ENCODE measurements at regions not wholly inside any gene's neighbourhood (a gene's known extent, or its start where the extent isn't known, plus 50 kb on each side); places are given as distances from the start of the nearest gene placed in this dataset.

- Histone ChIP-seq H3K27me3 (ENCODE audit: control insufficient read depth, insufficient read depth, low read length) (no peaks in the 10 kb centered on the region), H3K36me3 (ENCODE audit: control insufficient read depth, insufficient read depth, low read length) (no peaks in the 10 kb centered on the region), H3K27ac (ENCODE audit: low read depth, low read length) (no peak overlapping the region), H3K4me1 (ENCODE audit: control insufficient read depth, insufficient read depth, low read length) (no peaks in the 10 kb centered on the region), H3K4me3 (ENCODE audit: low read depth, low read length) (no peak overlapping the region), H3K9me3 (ENCODE audit: control insufficient read depth, insufficient read depth, low read length) (no peaks in the 10 kb centered on the region)
- DNase-seq (ENCODE audit: low read depth in 4 of 6, low spot score in 6 of 6), result no peak
Measured at GRCh38 chr5:63346451-63346850, 615.8 kb downstream of the HTR1A start.

- no peak for DNase-seq (ENCODE audit: low read depth in 4 of 6, low spot score in 6 of 6)
- no peak overlapping the region for H3K4me3 ChIP-seq (ENCODE audit: low read depth, low read length)
- no peaks in the 10 kb centered on the region for H3K9me3 ChIP-seq (ENCODE audit: control insufficient read depth, insufficient read depth, low read length)
- WGBS (ENCODE audit: insufficient coverage), result no CpG with 5 or more reads among the region's 2 CpGs
- no peaks in the 10 kb centered on the region for H3K4me1 ChIP-seq (ENCODE audit: control insufficient read depth, insufficient read depth, low read length)
- H3K27ac ChIP-seq (ENCODE audit: low read depth, low read length), result no peak overlapping the region
- no peaks in the 10 kb centered on the region for H3K36me3 ChIP-seq (ENCODE audit: control insufficient read depth, insufficient read depth, low read length)
- H3K27me3 ChIP-seq (ENCODE audit: control insufficient read depth, insufficient read depth, low read length), result no peaks in the 10 kb centered on the region
Measured at GRCh38 chr5:63341442-63341841, 620.8 kb downstream of the HTR1A start.

GRCh38 chr5:63323926-63324325 lies 638.3 kb downstream of the HTR1A start:
- no peak overlapping the region for H3K4me3 ChIP-seq (ENCODE audit: low read depth, low read length)
- no peak for DNase-seq (ENCODE audit: low read depth in 4 of 6, low spot score in 6 of 6)
- no peaks in the 10 kb centered on the region for H3K27me3 ChIP-seq (ENCODE audit: control insufficient read depth, insufficient read depth, low read length)
- H3K4me1 ChIP-seq (ENCODE audit: control insufficient read depth, insufficient read depth, low read length), result no peaks in the 10 kb centered on the region
- 40% methylated on average over 1 of the region's 1 CpG for WGBS (ENCODE audit: insufficient coverage)
- H3K27ac ChIP-seq (ENCODE audit: low read depth, low read length), result no peak overlapping the region
- H3K9me3 ChIP-seq (ENCODE audit: control insufficient read depth, insufficient read depth, low read length), result no peaks in the 10 kb centered on the region
- no peaks in the 10 kb centered on the region for H3K36me3 ChIP-seq (ENCODE audit: control insufficient read depth, insufficient read depth, low read length)

GRCh38 chr5:63314551-63314950 lies 647.7 kb downstream of the HTR1A start:
- Histone ChIP-seq H3K27ac (ENCODE audit: low read depth, low read length) (no peak overlapping the region), H3K9me3 (ENCODE audit: control insufficient read depth, insufficient read depth, low read length) (no peaks in the 10 kb centered on the region), H3K27me3 (ENCODE audit: control insufficient read depth, insufficient read depth, low read length) (no peaks in the 10 kb centered on the region), H3K4me1 (ENCODE audit: control insufficient read depth, insufficient read depth, low read length) (no peaks in the 10 kb centered on the region), H3K4me3 (ENCODE audit: low read depth, low read length) (no peak overlapping the region), H3K36me3 (ENCODE audit: control insufficient read depth, insufficient read depth, low read length) (no peaks in the 10 kb centered on the region)
- 100% methylated on average over 1 of the region's 6 CpGs for WGBS (ENCODE audit: insufficient coverage)
- no peak for DNase-seq (ENCODE audit: low read depth in 4 of 6, low spot score in 6 of 6)

DNA sequence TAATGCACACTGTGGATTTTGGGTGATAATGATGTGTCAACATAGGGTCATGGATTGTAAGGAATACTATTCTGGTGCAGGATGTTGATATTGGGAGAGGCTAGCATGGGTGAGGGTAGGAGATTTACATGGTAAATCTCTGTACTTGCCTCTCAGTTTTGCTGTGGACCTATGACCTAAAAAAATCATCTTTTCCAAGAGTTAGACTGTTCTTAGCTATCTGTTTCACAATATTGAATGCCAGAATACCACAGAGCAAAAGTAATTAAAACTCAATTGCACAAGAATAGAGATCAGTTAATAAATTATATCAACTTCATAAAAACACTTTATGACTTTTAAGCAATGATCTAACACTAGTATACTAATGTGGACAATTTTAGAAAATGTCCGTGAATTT lies 651.6 kb downstream of the HTR1A start:
- Histone ChIP-seq H3K4me1 (ENCODE audit: control insufficient read depth, insufficient read depth, low read length) (no peaks in the 10 kb centered on the region), H3K9me3 (ENCODE audit: control insufficient read depth, insufficient read depth, low read length) (no peaks in the 10 kb centered on the region), H3K36me3 (ENCODE audit: control insufficient read depth, insufficient read depth, low read length) (no peaks in the 10 kb centered on the region), H3K4me3 (ENCODE audit: low read depth, low read length) (no peak overlapping the region), H3K27me3 (ENCODE audit: control insufficient read depth, insufficient read depth, low read length) (no peaks in the 10 kb centered on the region), H3K27ac (ENCODE audit: low read depth, low read length) (no peak overlapping the region)
- WGBS (ENCODE audit: insufficient coverage), result no CpG with 5 or more reads among the region's 1 CpG
- no peak for DNase-seq (ENCODE audit: low read depth in 4 of 6, low spot score in 6 of 6)

DNA sequence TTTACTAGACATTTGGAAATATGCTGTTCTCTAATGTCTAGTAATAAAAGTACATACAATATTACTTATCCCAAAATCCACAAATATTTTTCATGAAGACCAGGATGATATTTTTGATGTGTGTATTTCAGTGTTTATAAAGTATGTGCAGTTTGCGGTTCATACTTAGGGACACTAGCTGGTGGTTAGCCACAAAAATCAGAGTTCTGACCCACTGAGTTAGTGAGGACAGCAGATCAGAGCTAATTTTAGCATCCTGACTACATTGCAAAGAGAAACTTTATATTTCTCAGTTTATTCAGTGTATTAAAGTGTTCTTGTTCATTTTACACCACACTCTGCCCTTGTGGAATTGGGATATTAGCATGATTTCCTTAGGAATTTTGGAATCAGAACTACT lies 655.3 kb downstream of the HTR1A start:
- no peaks in the 10 kb centered on the region for H3K9me3 ChIP-seq (ENCODE audit: control insufficient read depth, insufficient read depth, low read length)
- no peaks in the 10 kb centered on the region for H3K36me3 ChIP-seq (ENCODE audit: control insufficient read depth, insufficient read depth, low read length)
- H3K4me1 ChIP-seq (ENCODE audit: control insufficient read depth, insufficient read depth, low read length), result no peaks in the 10 kb centered on the region
- H3K4me3 ChIP-seq (ENCODE audit: low read depth, low read length), result no peak overlapping the region
- H3K27me3 ChIP-seq (ENCODE audit: control insufficient read depth, insufficient read depth, low read length), result no peaks in the 10 kb centered on the region
- no peak overlapping the region for H3K27ac ChIP-seq (ENCODE audit: low read depth, low read length)
- WGBS (ENCODE audit: insufficient coverage), result 100% methylated on average over 1 of the region's 1 CpG
- no peak for DNase-seq (ENCODE audit: low read depth in 4 of 6, low spot score in 6 of 6)

- H3K4me1 ChIP-seq (ENCODE audit: control insufficient read depth, insufficient read depth, low read length), result no peaks in the 10 kb centered on the region
- H3K9me3 ChIP-seq (ENCODE audit: control insufficient read depth, insufficient read depth, low read length), result no peaks in the 10 kb centered on the region
- H3K4me3 ChIP-seq (ENCODE audit: low read depth, low read length), result no peak overlapping the region
- H3K27me3 ChIP-seq (ENCODE audit: control insufficient read depth, insufficient read depth, low read length), result no peaks in the 10 kb centered on the region
- no CpG with 5 or more reads among the region's 1 CpG for WGBS (ENCODE audit: insufficient coverage)
- no peak for DNase-seq (ENCODE audit: low read depth in 4 of 6, low spot score in 6 of 6)
- no peaks in the 10 kb centered on the region for H3K36me3 ChIP-seq (ENCODE audit: control insufficient read depth, insufficient read depth, low read length)
- H3K27ac ChIP-seq (ENCODE audit: low read depth, low read length), result no peak overlapping the region
Measured at GRCh38 chr5:63293317-63293716, 668.9 kb downstream of the HTR1A start.

DNA sequence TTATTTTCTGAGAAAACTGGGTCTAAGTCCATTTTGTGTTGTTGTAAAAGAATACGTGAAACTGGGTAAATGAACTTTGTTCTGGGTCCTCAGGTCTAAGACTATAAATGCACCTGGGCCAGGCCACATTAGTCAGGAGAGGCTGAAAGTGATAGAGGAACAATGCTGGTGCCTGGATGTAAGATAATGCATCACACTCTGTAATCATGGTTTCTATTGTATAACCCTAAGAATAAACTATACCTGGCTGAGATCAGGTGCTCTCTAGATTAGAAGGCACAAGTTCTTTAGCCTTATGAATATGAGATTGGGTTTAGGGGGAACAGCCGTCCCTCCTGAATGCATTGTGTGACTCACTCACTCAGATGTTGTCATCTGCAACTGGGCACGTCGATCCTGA lies 675.5 kb downstream of the HTR1A start:
- no peaks in the 10 kb centered on the region for H3K36me3 ChIP-seq (ENCODE audit: control insufficient read depth, insufficient read depth, low read length)
- whole genome bisulfite sequencing (ENCODE audit: insufficient coverage), result 75% methylated on average over 1 of the region's 4 CpGs
- no peak overlapping the region for H3K27ac ChIP-seq (ENCODE audit: low read depth, low read length)
- H3K9me3 ChIP-seq (ENCODE audit: control insufficient read depth, insufficient read depth, low read length), result no peaks in the 10 kb centered on the region
- H3K4me1 ChIP-seq (ENCODE audit: control insufficient read depth, insufficient read depth, low read length), result no peaks in the 10 kb centered on the region
- no peak for DNase-seq (ENCODE audit: low read depth in 4 of 6, low spot score in 6 of 6)
- H3K4me3 ChIP-seq (ENCODE audit: low read depth, low read length), result no peak overlapping the region
- no peaks in the 10 kb centered on the region for H3K27me3 ChIP-seq (ENCODE audit: control insufficient read depth, insufficient read depth, low read length)

DNA sequence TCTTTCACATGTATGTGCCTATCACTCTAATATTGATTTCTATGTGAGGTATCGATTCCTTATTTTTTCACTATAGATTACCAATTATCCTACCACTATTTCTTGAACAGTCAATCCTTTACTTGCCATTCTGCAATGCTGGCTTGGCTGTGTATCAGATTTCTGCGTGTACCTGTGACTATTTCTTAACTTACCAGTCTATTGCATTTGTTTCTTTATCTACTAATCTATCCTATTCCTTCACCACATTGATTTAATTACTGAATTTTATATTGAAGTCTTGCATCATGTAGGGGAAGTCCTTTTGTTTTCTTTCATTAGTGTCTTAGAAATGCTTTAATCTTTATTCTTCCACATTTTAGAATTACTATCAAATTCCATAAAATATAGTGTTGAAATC lies 684.8 kb downstream of the LRRC70 start:
- no peak overlapping the region for H3K27ac ChIP-seq (ENCODE audit: low read depth, low read length)
- no peaks in the 10 kb centered on the region for H3K27me3 ChIP-seq (ENCODE audit: control insufficient read depth, insufficient read depth, low read length)
- H3K9me3 ChIP-seq (ENCODE audit: control insufficient read depth, insufficient read depth, low read length), result no peaks in the 10 kb centered on the region
- H3K4me1 ChIP-seq (ENCODE audit: control insufficient read depth, insufficient read depth, low read length), result no peaks in the 10 kb centered on the region
- H3K4me3 ChIP-seq (ENCODE audit: low read depth, low read length), result no peak overlapping the region
- WGBS (ENCODE audit: insufficient coverage), result 80% methylated on average over 1 of the region's 2 CpGs
- H3K36me3 ChIP-seq (ENCODE audit: control insufficient read depth, insufficient read depth, low read length), result no peaks in the 10 kb centered on the region
- DNase-seq (ENCODE audit: low read depth in 4 of 6, low spot score in 6 of 6), result no peak

GRCh38 chr5:63262185-63262981 lies 683.8 kb downstream of the LRRC70 start:
- no peaks in the 10 kb centered on the region for H3K9me3 ChIP-seq (ENCODE audit: control insufficient read depth, insufficient read depth, low read length)
- no peaks in the 10 kb centered on the region for H3K36me3 ChIP-seq (ENCODE audit: control insufficient read depth, insufficient read depth, low read length)
- no peaks in the 10 kb centered on the region for H3K27me3 ChIP-seq (ENCODE audit: control insufficient read depth, insufficient read depth, low read length)
- no peak overlapping the region for H3K27ac ChIP-seq (ENCODE audit: low read depth, low read length)
- no peaks in the 10 kb centered on the region for H3K4me1 ChIP-seq (ENCODE audit: control insufficient read depth, insufficient read depth, low read length)
- DNase-seq (ENCODE audit: low read depth in 4 of 6, low spot score in 6 of 6), result no peak
- no peak overlapping the region for H3K4me3 ChIP-seq (ENCODE audit: low read depth, low read length)
- WGBS (ENCODE audit: insufficient coverage), result no CpG with 5 or more reads among the region's 4 CpGs

Measured in spinal cord (tissue), 9 donors.